HCT116 (cell line): ENCODE measurements at regions not wholly inside any gene's neighbourhood (a gene's known extent, or its start where the extent isn't known, plus 50 kb on each side); places are given as distances from the start of the nearest gene placed in this dataset.
"Not testable (repeated sequence)": the region's sequence is repeated elsewhere in the genome, so short reads cannot be mapped to it uniquely, and the experiment has no call there.

Experiments used
- ATAC-seq: fragments of 200-7000 bp; cut with Tn5 transposase; 2 replicates; pipeline ENCODE4 v1.9.1; 2020; ENCODE audit warnings: mild to moderate bottlenecking, moderate library complexity
- BruUV-seq: library from RNA; stranded (reverse); fragments of 400-500 nt; replicated peaks from 2 replicates; lab custom pipeline; 2021; lab: Mats Ljungman, UMichigan
- CTCF ChIA-PET: fragments of 300-600 bp; sonication (Branson Sonifier 250); formaldehyde crosslinking; loops from one replicate; lab custom pipeline; 2021; ENCODE audit warnings: antibody characterized with exemption; lab: Charles Lee
- POLR2A ChIA-PET: fragments of 300-600, 350-600 bp; sonication (Branson Sonifier 250); formaldehyde crosslinking; loops from one replicate; lab custom pipeline; 2021; ENCODE audit warnings: antibody characterized with exemption; lab: Charles Lee
- RAD21 ChIA-PET, 2 experiments: fragments of 300-600 bp; sonication (Branson Sonifier 250); formaldehyde crosslinking; loops; one replicate each; lab custom pipeline; 2023; ENCODE audit warnings: low total read pairs in 2 of 2; ENCODE audit not compliant: uncharacterized antibody in 2 of 2, unreplicated experiment in 2 of 2, low non-redundant PET in 1 of 2; lab: Charles Lee
- DNase-seq: peaks from one replicate; pipeline ENCODE4 v3.0.0-alpha.2; 2010; ENCODE audit warnings: low read depth, low spot score
- H2AFZ ChIP-seq: fragments of 200-600 bp; shearing (Covaris generic), sonication (generic); 2 replicates; pipeline ENCODE4 v1.6.1; 2017; ENCODE audit warnings: low read depth, mixed run types, mixed read lengths, antibody characterized with exemption, low read length; ENCODE audit not compliant: poor library complexity, severe bottlenecking
- H3K27ac ChIP-seq: 2 replicates; pipeline ENCODE4 v1.5.1; 2012; ENCODE audit warnings: low read depth, low read length
- H3K27me3 ChIP-seq: fragments of 200-600 bp; sonication (generic); 2 replicates; pipeline ENCODE4 v1.6.1; 2016; ENCODE audit warnings: mixed run types, low read length, mixed read lengths; ENCODE audit not compliant: insufficient read depth
- H3K36me3 ChIP-seq, 2 experiments: fragments of 200-500 bp in 1 of 2; fragments of 200-600 bp in 1 of 2; sonication (Bioruptor generic) in 1 of 2; sonication (generic) in 1 of 2; 2 replicates each; pipeline versions ENCODE4 v1.5.1 to v1.6.1; 2014 to 2016; ENCODE audit warnings: low read length in 2 of 2, inconsistent platforms in 1 of 2, mixed read lengths in 1 of 2, mixed run types in 1 of 2; ENCODE audit not compliant: insufficient read depth in 2 of 2, control insufficient read depth in 1 of 2
- H3K4me1 ChIP-seq, 2 experiments: fragments of 200-600 bp in 1 of 2; sonication (generic) in 1 of 2; 2 replicates each; pipeline versions ENCODE4 v1.5.1 to v1.6.1; 2012 to 2017; ENCODE audit warnings: low read length in 2 of 2, inconsistent platforms in 1 of 2, mild to moderate bottlenecking in 1 of 2, mixed read lengths in 1 of 2, mixed run types in 1 of 2, moderate library complexity in 1 of 2; ENCODE audit not compliant: insufficient read depth in 2 of 2, control insufficient read depth in 1 of 2
- H3K4me2 ChIP-seq: fragments of 200-600 bp; sonication (generic); 2 replicates; pipeline ENCODE4 v1.6.1; 2017; ENCODE audit warnings: mixed run types, low read length, mixed read lengths
- H3K4me3 ChIP-seq, 2 experiments: fragments of 200-600 bp in 1 of 2; sonication (generic) in 1 of 2; replicated peaks in 1 of 2; 2 replicates each; pipeline ENCODE4 v1.5.1; 2011 to 2016; ENCODE audit warnings: low read length in 2 of 2, control low read depth in 1 of 2, low read depth in 1 of 2, mild to moderate bottlenecking in 1 of 2, mixed read lengths in 1 of 2, mixed run types in 1 of 2
- H3K79me2 ChIP-seq: fragments of 200-600 bp; sonication (generic); 2 replicates; pipeline ENCODE4 v1.6.1; 2017; ENCODE audit warnings: mild to moderate bottlenecking, mixed run types, low read length, moderate library complexity, mixed read lengths; ENCODE audit not compliant: insufficient read depth
- H3K9ac ChIP-seq: fragments of 200-600 bp; sonication (generic); 2 replicates; pipeline ENCODE4 v1.6.1; 2016; ENCODE audit warnings: low read length, mixed read lengths
- H3K9me2 ChIP-seq: fragments of 200-600 bp; sonication (generic), shearing (Covaris generic); 2 replicates; pipeline ENCODE4 v1.6.1; 2017; ENCODE audit warnings: mixed run types, mild to moderate bottlenecking, moderate library complexity; ENCODE audit not compliant: insufficient read depth
- H3K9me3 ChIP-seq, 2 experiments: fragments of 200-500 bp in 1 of 2; fragments of 200-600 bp in 1 of 2; sonication (Bioruptor generic) in 1 of 2; sonication (generic) in 1 of 2; 2 replicates each; pipeline ENCODE4 v1.6.1; 2014 to 2017; ENCODE audit warnings: low read length in 2 of 2, mixed read lengths in 2 of 2, inconsistent platforms in 1 of 2, low read depth in 1 of 2, mild to moderate bottlenecking in 1 of 2, mixed run types in 1 of 2, moderate library complexity in 1 of 2; ENCODE audit not compliant: control insufficient read depth in 1 of 2, insufficient read depth in 1 of 2
- H4K20me1 ChIP-seq: fragments of 200-600 bp; sonication (generic), shearing (Covaris generic); 2 replicates; pipeline ENCODE4 v1.6.1; 2017; ENCODE audit warnings: mixed run types, mild to moderate bottlenecking, moderate library complexity; ENCODE audit not compliant: insufficient read depth
- CBX3 ChIP-seq: IDR thresholded peaks from 2 replicates; pipeline ENCODE4 v1.6.1; 2012; ENCODE audit warnings: low read depth
- EZH2 ChIP-seq: fragments of 200-600 bp; sonication (generic); IDR thresholded peaks from 2 replicates; pipeline ENCODE4 v1.6.1; 2017; ENCODE audit warnings: antibody characterized with exemption, mixed run types
- JUND ChIP-seq: IDR thresholded peaks from 2 replicates; pipeline ENCODE4 v1.6.1; 2012
- intact Hi-C: fragments of 100-400 bp; cut with micrococcal nuclease; formaldehyde crosslinking; loops from 2 replicates; pipeline ENCODE4 v1.10.0; 2022
- TF ChIP-seq, protein P1 (sequence below): IDR thresholded peaks from 2 replicates; pipeline ENCODE4 v1.6.1; 2012

DNA sequence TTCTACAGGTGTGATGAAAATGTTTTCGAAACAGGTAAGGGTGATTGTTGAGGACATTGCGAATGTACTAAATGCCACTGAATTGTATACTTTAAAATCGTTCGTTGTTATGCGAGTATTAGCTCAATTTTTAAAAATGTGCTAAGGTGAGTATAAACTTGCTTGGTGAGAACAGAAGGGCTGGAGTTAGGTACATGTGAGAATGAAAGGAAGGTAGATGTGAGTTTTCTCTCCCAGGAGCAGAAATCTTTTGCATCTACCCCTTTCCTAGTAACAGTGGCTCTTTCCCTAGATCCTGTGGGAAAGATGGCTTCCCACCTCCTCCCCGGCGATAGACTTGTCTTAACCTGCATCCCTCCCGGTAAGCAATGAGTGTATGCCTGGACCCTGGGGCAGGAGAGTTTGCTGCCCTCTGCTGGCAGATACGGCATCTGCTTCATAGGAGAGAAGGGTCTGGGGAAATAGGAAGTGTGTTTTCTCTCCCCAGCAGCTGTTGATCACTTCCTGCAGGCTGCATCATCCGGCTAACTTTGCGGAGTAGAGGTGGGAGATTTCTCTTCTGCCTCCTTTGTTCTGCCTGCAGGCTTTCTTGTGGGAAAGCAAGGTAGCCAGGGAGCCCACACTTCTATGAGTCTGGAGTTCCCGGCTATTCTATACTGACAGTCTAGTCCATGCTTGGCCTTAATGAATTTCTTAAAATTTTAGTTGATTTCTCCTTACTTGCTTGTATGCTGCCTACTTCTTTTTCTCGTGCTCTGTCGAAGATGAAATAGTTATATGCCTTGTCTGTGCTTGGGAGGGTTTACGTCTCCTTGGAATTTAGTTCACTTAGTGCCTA is 373.3 kb upstream of the SEMA6A start (continued):
- TF ChIP-seq JUND, result no peak

DNA sequence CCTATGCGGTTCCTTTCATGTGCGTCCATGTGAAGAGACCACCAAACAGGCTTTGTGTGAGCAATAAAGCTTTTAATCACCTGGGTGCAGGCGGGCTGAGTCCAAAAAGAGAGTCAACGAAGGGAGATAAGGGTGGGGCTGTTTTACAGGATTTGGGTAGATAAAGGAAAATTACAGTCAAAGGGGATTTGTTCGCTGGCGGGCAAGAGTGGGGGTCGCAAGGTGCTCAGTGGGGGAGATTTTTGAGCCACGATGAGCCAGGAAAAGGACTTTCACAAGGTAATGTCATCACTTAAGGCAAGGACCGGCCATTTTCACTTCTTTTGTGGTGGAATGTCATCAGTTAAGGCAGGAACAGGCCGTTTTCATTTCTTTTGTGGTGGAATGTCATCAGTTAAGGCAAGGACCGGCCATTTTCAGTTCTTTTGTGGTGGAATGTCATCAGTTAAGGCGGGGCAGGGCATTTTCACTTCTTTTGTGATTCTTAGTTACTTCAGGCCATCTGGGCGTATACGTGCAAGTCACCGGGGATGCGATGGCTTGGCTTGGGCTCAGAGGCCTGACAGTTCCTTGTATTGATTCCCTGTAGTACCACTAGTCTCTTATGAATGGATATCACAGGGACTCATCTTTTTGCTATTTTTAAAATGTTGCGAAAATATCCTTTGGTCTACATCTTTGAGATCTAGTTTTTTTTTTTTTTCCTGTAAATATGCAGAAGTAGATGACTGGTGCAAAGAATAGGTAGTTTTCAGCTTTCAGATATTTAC is 371.2 kb upstream of the SEMA6A start:
- H3K9me2 ChIP-seq, H4K20me1 ChIP-seq, H2AFZ ChIP-seq, H3K79me2 ChIP-seq, RAD21 ChIA-PET, BruUV-seq, DNase-seq, H3K4me3 ChIP-seq, ATAC-seq, POLR2A ChIA-PET, H3K36me3 ChIP-seq, H3K27ac ChIP-seq, H3K9me3 ChIP-seq, H3K4me1 ChIP-seq, H3K27me3 ChIP-seq, H3K4me2 ChIP-seq, H3K9ac ChIP-seq: not testable (repeated sequence)
- CTCF ChIA-PET, result interaction anchor here (2.4 kb wide), 1 partner anchor 370 kb away, joined by 15 read pairs; the partner anchor contains the start of gene SEMA6A
- intact Hi-C loops, result loop anchor here (5.0 kb wide), 2 partner anchors 388 to 808 kb away; no protein-coding TSS in a partner anchor

DNA sequence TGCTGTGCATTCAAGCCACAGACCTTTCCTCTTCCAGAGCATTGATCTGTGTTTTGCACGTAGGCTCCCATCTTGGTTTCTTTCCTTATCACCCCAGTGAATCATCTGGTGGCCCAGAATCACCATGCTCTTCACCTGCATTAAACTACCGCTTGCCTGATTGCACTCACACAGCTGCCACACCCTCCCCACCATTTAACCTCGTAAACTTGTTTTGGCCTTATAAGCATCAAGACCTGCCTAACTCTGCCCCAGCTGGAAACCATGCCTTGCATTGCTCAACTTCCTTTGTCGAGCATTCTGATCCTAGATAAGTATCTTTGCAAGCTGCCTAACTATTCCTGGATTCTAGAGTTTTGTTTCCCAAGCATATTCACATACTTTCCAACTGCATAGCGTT is 369.6 kb upstream of the SEMA6A start:
- ATAC-seq (no peak), DNase-seq (no peak)
- Histone ChIP-seq H4K20me1 (no peaks in the 10 kb centered on the region), H3K4me1 (peaks cover 0 to 9% of the 10 kb centered on the region in 2 experiments; a peak in 2 of 4 replicates), H3K27ac (no peak overlapping the region)
- CTCF ChIA-PET, result no interaction called here
- TF ChIP-seq EZH2, result no peak
- no peak for TF ChIP-seq CBX3
- TF ChIP-seq, protein P1, sequence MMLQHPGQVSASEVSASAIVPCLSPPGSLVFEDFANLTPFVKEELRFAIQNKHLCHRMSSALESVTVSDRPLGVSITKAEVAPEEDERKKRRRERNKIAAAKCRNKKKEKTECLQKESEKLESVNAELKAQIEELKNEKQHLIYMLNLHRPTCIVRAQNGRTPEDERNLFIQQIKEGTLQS, result no peak
- TF ChIP-seq, all 23 proteins: peak for 0
- no peaks in the 10 kb centered on the region for H3K9me3 ChIP-seq
- POLR2A ChIA-PET, result no interaction called here
- H3K9ac ChIP-seq, result no peak overlapping the region
- H3K36me3 ChIP-seq, result no peaks in the 10 kb centered on the region
- H3K4me2 ChIP-seq, result no peak overlapping the region
- no peaks in the 10 kb centered on the region for H3K27me3 ChIP-seq
- H3K9me2 ChIP-seq, result no peaks in the 10 kb centered on the region
- H3K4me3 ChIP-seq, result no peak overlapping the region
- no TSS peak for BruUV-seq
- H3K79me2 ChIP-seq, result no peaks in the 10 kb centered on the region
- no peak overlapping the region for H2AFZ ChIP-seq
- intact Hi-C loops, result no loop called here
- RAD21 ChIA-PET, result no interaction called here
